Activated T-helper 1 cell treated with anti-CD3 and anti-CD28 coated beads, Interleukin-12 subunit alpha, Interleukin-12 subunit beta, Interleukin-2, Interleukin-4 antibody, amounts not matched to agents 30 ng/mL and 10 ng/mL and 1 ng/mL, durations not matched to agents 14 hours and 24 hours and 36 hours (primary cell): ENCODE measurements at regions not wholly inside any gene's neighbourhood (a gene's known extent, or its start where the extent isn't known, plus 50 kb on each side); places are given as distances from the start of the nearest gene placed in this dataset.

Experiments
- DNase-seq: peaks from one replicate; pipeline ENCODE4 v3.0.0; 2021; ENCODE audit warnings: low spot score
- H3K27ac Mint-ChIP-seq: one replicate; pipeline ENCODE4 v1.8.0; 2021; ENCODE audit warnings: mild to moderate bottlenecking, mixed read lengths
- H3K27me3 Mint-ChIP-seq: one replicate; pipeline ENCODE4 v1.8.0; 2022; ENCODE audit warnings: mild to moderate bottlenecking, moderate library complexity, mixed read lengths; ENCODE audit not compliant: insufficient read depth
- H3K36me3 Mint-ChIP-seq: one replicate; pipeline ENCODE4 v1.8.0; 2021; ENCODE audit warnings: low read depth, mixed read lengths
- H3K4me1 Mint-ChIP-seq: one replicate; pipeline ENCODE4 v1.8.0; 2021; ENCODE audit warnings: low read depth, mixed read lengths
- H3K4me3 Mint-ChIP-seq: one replicate; pipeline ENCODE4 v1.8.0; 2021; ENCODE audit warnings: mild to moderate bottlenecking, moderate library complexity, mixed read lengths
- H3K9me3 Mint-ChIP-seq: one replicate; pipeline ENCODE4 v1.8.0; 2021; ENCODE audit warnings: mixed read lengths
- intact Hi-C: fragments of 100-400 bp; cut with micrococcal nuclease; formaldehyde crosslinking; loops from one replicate; pipeline ENCODE4 v1.15.1; 2024

- H3K4me3 Mint-ChIP-seq: no peak overlapping the region
- H3K27me3 Mint-ChIP-seq: no peaks in the 10 kb centered on the region
These were observed 847.8 kb downstream of the SI start for GRCh38 chr3:164230385-164231094.

GRCh38 chr3:164224126-164224525 lies 854.2 kb downstream of the SI start:
- H3K27ac Mint-ChIP-seq: no peak overlapping the region
- DNase-seq: no peak
- no peaks in the 10 kb centered on the region for H3K27me3 Mint-ChIP-seq
- intact Hi-C loops: no loop called here
- H3K36me3 Mint-ChIP-seq: no peaks in the 10 kb centered on the region
- H3K9me3 Mint-ChIP-seq: no peaks in the 10 kb centered on the region
- no peaks in the 10 kb centered on the region for H3K4me1 Mint-ChIP-seq
- no peak overlapping the region for H3K4me3 Mint-ChIP-seq

More at GRCh38 chr3:164230385-164231094, 847.8 kb downstream of the SI start:
- intact Hi-C loops: no loop called here
- Mint-ChIP-seq H3K4me1 (no peaks in the 10 kb centered on the region), H3K36me3 (no peaks in the 10 kb centered on the region), H3K9me3 (no peaks in the 10 kb centered on the region), H3K27ac (no peak overlapping the region)
- no peak for DNase-seq

- Mint-ChIP-seq H3K27ac (no peak overlapping the region), H3K36me3 (no peaks in the 10 kb centered on the region), H3K4me1 (no peaks in the 10 kb centered on the region), H3K9me3 (peaks cover 4% of the 10 kb centered on the region), H3K4me3 (no peak overlapping the region), H3K27me3 (no peaks in the 10 kb centered on the region)
- intact Hi-C loops: no loop called here
- DNase-seq: no peak
These were observed 856.1 kb downstream of the SI start for GRCh38 chr3:164222197-164222596.

- no peaks in the 10 kb centered on the region for H3K36me3 Mint-ChIP-seq
- DNase-seq: no peak
- H3K27me3 Mint-ChIP-seq: no peaks in the 10 kb centered on the region
- H3K9me3 Mint-ChIP-seq: peaks cover 4% of the 10 kb centered on the region
- H3K4me3 Mint-ChIP-seq: no peak overlapping the region
- intact Hi-C loops: no loop called here
- H3K4me1 Mint-ChIP-seq: no peaks in the 10 kb centered on the region
- no peak overlapping the region for H3K27ac Mint-ChIP-seq
These were observed 857.0 kb downstream of the SI start for GRCh38 chr3:164221297-164221696.

GRCh38 chr3:164209363-164209762 lies 868.9 kb downstream of the SI start:
- no peaks in the 10 kb centered on the region for H3K4me1 Mint-ChIP-seq
- no peaks in the 10 kb centered on the region for H3K36me3 Mint-ChIP-seq
- no peak overlapping the region for H3K27ac Mint-ChIP-seq
- no peak overlapping the region for H3K4me3 Mint-ChIP-seq
- intact Hi-C loops: no loop called here
- H3K9me3 Mint-ChIP-seq: no peaks in the 10 kb centered on the region
- DNase-seq: no peak
- no peaks in the 10 kb centered on the region for H3K27me3 Mint-ChIP-seq

- intact Hi-C loops: no loop called here
- H3K4me3 Mint-ChIP-seq: no peak overlapping the region
- H3K27me3 Mint-ChIP-seq: no peaks in the 10 kb centered on the region
- DNase-seq: no peak
- H3K4me1 Mint-ChIP-seq: no peaks in the 10 kb centered on the region
- no peak overlapping the region for H3K27ac Mint-ChIP-seq
- H3K9me3 Mint-ChIP-seq: no peaks in the 10 kb centered on the region
- no peaks in the 10 kb centered on the region for H3K36me3 Mint-ChIP-seq
These were observed 869.5 kb downstream of the SI start for GRCh38 chr3:164208821-164209220.

- no peaks in the 10 kb centered on the region for H3K9me3 Mint-ChIP-seq
- no peak for DNase-seq
- no peaks in the 10 kb centered on the region for H3K4me1 Mint-ChIP-seq
- no peaks in the 10 kb centered on the region for H3K36me3 Mint-ChIP-seq
- no peak overlapping the region for H3K27ac Mint-ChIP-seq
- intact Hi-C loops: no loop called here
- H3K27me3 Mint-ChIP-seq: no peaks in the 10 kb centered on the region
- H3K4me3 Mint-ChIP-seq: no peak overlapping the region
These were observed 870.2 kb downstream of the SI start for GRCh38 chr3:164208048-164208447.

- Mint-ChIP-seq H3K4me1 (no peaks in the 10 kb centered on the region), H3K4me3 (no peak overlapping the region), H3K9me3 (no peaks in the 10 kb centered on the region), H3K36me3 (no peaks in the 10 kb centered on the region), H3K27ac (no peak overlapping the region), H3K27me3 (no peaks in the 10 kb centered on the region)
- DNase-seq: no peak
- intact Hi-C loops: no loop called here
These were observed 878.1 kb downstream of the SI start for GRCh38 chr3:164200053-164200823.

- no peak for DNase-seq
- no peaks in the 10 kb centered on the region for H3K36me3 Mint-ChIP-seq
- intact Hi-C loops: no loop called here
- H3K27me3 Mint-ChIP-seq: no peaks in the 10 kb centered on the region
- H3K4me1 Mint-ChIP-seq: no peaks in the 10 kb centered on the region
- no peak overlapping the region for H3K27ac Mint-ChIP-seq
- no peak overlapping the region for H3K4me3 Mint-ChIP-seq
- no peaks in the 10 kb centered on the region for H3K9me3 Mint-ChIP-seq
These were observed 881.8 kb downstream of the SI start for GRCh38 chr3:164196477-164196876.

- H3K4me3 Mint-ChIP-seq: no peak overlapping the region
- H3K27ac Mint-ChIP-seq: no peak overlapping the region
- no peaks in the 10 kb centered on the region for H3K9me3 Mint-ChIP-seq
- H3K36me3 Mint-ChIP-seq: no peaks in the 10 kb centered on the region
- intact Hi-C loops: no loop called here
- no peaks in the 10 kb centered on the region for H3K27me3 Mint-ChIP-seq
- H3K4me1 Mint-ChIP-seq: no peaks in the 10 kb centered on the region
- DNase-seq: no peak
These were observed 883.5 kb downstream of the SI start for GRCh38 chr3:164194842-164195241.

- Mint-ChIP-seq H3K4me3 (no peak overlapping the region), H3K27me3 (no peaks in the 10 kb centered on the region), H3K9me3 (no peaks in the 10 kb centered on the region), H3K4me1 (no peaks in the 10 kb centered on the region), H3K36me3 (no peaks in the 10 kb centered on the region), H3K27ac (no peak overlapping the region)
- intact Hi-C loops: no loop called here
- no peak for DNase-seq
These were observed 885.3 kb downstream of the SI start for GRCh38 chr3:164192974-164193373.

GRCh38 chr3:164190566-164190965 lies 887.7 kb downstream of the SI start:
- no peak overlapping the region for H3K4me3 Mint-ChIP-seq
- no peaks in the 10 kb centered on the region for H3K27me3 Mint-ChIP-seq
- intact Hi-C loops: no loop called here
- H3K27ac Mint-ChIP-seq: no peak overlapping the region
- no peaks in the 10 kb centered on the region for H3K36me3 Mint-ChIP-seq
- no peak for DNase-seq
- H3K4me1 Mint-ChIP-seq: no peaks in the 10 kb centered on the region
- peaks cover under 1% of the 10 kb centered on the region for H3K9me3 Mint-ChIP-seq

- H3K27ac Mint-ChIP-seq: no peak overlapping the region
- H3K27me3 Mint-ChIP-seq: no peaks in the 10 kb centered on the region
- H3K4me1 Mint-ChIP-seq: no peaks in the 10 kb centered on the region
- H3K36me3 Mint-ChIP-seq: no peaks in the 10 kb centered on the region
- H3K4me3 Mint-ChIP-seq: no peak overlapping the region
- H3K9me3 Mint-ChIP-seq: peaks cover 23% of the 10 kb centered on the region
- intact Hi-C loops: no loop called here
- no peak for DNase-seq
These were observed 892.2 kb downstream of the SI start for GRCh38 chr3:164186095-164186494.
